ENCODE measurements at regions not wholly inside any gene's neighbourhood (a gene's known extent, or its start where the extent isn't known, plus 50 kb on each side); places are given as distances from the start of the nearest gene placed in this dataset.

- H3K36me3 ChIP-seq (ENCODE audit: control insufficient read depth in 4 of 4, insufficient read depth in 3 of 4, low read depth in 1 of 4, low read length in 3 of 4) = no peaks in the 10 kb centered on the region
- DNase-seq (ENCODE audit: low spot score) = no peak
- H3K4me3 ChIP-seq (ENCODE audit: low read depth in 1 of 3, low read length in 3 of 3) = no peak overlapping the region
These were observed 516.9 kb upstream of the DSEL start for GRCh38 chr18:68033466-68033865.

DNA sequence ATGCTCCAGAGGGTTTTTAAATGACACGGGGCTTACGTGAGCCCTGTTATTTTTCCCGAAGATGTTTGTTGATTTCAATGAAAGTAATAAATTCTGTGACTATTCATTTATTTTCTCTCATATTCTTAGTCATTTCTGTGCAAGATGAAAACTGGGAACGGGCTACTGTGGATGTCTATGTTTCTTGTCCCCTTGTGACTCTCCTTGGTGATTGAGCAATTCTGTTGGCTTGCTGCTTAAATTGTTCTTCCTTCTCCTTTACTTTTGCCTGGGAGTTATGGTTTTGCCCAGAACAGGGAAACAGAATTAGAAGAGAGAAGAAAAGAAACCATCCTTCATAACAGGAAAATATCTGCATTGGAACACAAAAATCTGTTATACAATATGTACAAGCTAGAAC, 508.2 kb upstream of the DSEL start:
- Histone ChIP-seq H3K27me3 (ENCODE audit: control insufficient read depth in 4 of 4, insufficient read depth in 4 of 4, low read length in 3 of 4) (peaks cover 0 to 2% (median 0%) of the 10 kb centered on the region in 4 donors), H3K9ac (ENCODE audit: low read depth in 1 of 2, low read length in 2 of 2) (no peak overlapping the region), H3K9me3 (ENCODE audit: control insufficient read depth in 4 of 4, low read length in 3 of 4) (no peaks in the 10 kb centered on the region), H3K27ac (ENCODE audit: low read depth in 1 of 2, low read length in 2 of 2) (no peak overlapping the region), H3K36me3 (ENCODE audit: control insufficient read depth in 4 of 4, insufficient read depth in 3 of 4, low read depth in 1 of 4, low read length in 3 of 4) (no peaks in the 10 kb centered on the region), H3K4me1 (ENCODE audit: control insufficient read depth in 4 of 4, insufficient read depth in 4 of 4, low read length in 3 of 4) (no peaks in the 10 kb centered on the region), H3K4me3 (ENCODE audit: low read depth in 1 of 3, low read length in 3 of 3) (no peak overlapping the region)
- TF ChIP-seq NR2F2 (IDR thresholded peaks at IDR 0.05) (no peak), YY1 (IDR thresholded peaks at IDR 0.05) (no peak), MAX (IDR thresholded peaks at IDR 0.05) (no peak), HNF4G (IDR thresholded peaks at IDR 0.05) (no peak), HNF4A (conservative IDR thresholded peaks at IDR 0.05) (no peak), TAF1 (conservative IDR thresholded peaks at IDR 0.05) (no peak)
- DNase-seq (ENCODE audit: low spot score) = no peak
- WGBS = 85% methylated on average over 4 of the region's 4 CpGs

More at GRCh38 chr18:68033466-68033865, 516.9 kb upstream of the DSEL start:
- Histone ChIP-seq H3K9ac (ENCODE audit: low read depth in 1 of 2, low read length in 2 of 2) (no peak overlapping the region), H3K9me3 (ENCODE audit: control insufficient read depth in 4 of 4, low read length in 3 of 4) (no peaks in the 10 kb centered on the region), H3K27ac (ENCODE audit: low read depth in 1 of 2, low read length in 2 of 2) (no peak overlapping the region), H3K4me1 (ENCODE audit: control insufficient read depth in 4 of 4, insufficient read depth in 4 of 4, low read length in 3 of 4) (no peaks in the 10 kb centered on the region), H3K27me3 (ENCODE audit: control insufficient read depth in 4 of 4, insufficient read depth in 4 of 4, low read length in 3 of 4) (peaks cover 0 to 2% (median 0%) of the 10 kb centered on the region in 4 donors)
- no peak for TF ChIP-seq HNF4G (IDR thresholded peaks at IDR 0.05)
- TF ChIP-seq HNF4A (conservative IDR thresholded peaks at IDR 0.05) = no peak
- TF ChIP-seq ATF3 (IDR thresholded peaks at IDR 0.05) = no peak
- no peak for TF ChIP-seq MAX (IDR thresholded peaks at IDR 0.05)
- TF ChIP-seq GABPA (IDR thresholded peaks at IDR 0.05 in 1 of 2, conservative IDR thresholded peaks at IDR 0.05 in 1 of 2) = no peak
- TF ChIP-seq RXRA (IDR thresholded peaks at IDR 0.05) = no peak
- 64% methylated on average over 5 of the region's 5 CpGs for WGBS

DNA sequence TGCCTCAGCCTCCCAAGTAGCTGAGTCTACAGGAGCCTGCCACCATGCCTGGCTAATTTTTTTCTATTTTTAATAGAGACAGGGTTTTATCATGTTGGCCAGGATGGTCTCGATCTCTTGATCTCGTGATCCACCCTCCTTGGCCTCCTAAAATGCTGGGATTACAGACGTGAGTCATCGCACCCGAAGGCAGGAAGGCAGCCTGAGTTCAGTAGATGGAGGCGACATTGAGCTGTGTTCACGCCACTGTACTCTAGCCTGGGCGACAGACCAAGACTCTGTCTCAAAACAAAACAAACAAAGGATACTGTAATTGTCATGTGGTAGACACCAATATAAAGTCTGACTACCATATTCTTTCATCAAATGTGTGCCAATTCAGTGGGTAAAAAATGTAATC, 500.9 kb upstream of the DSEL start:
- no peaks in the 10 kb centered on the region for H3K4me1 ChIP-seq (ENCODE audit: control insufficient read depth in 4 of 4, insufficient read depth in 4 of 4, low read length in 3 of 4)
- H3K9me3 ChIP-seq (ENCODE audit: control insufficient read depth in 4 of 4, low read length in 3 of 4) = no peaks in the 10 kb centered on the region
- no peak for DNase-seq (ENCODE audit: low spot score)
- no peak overlapping the region for H3K4me3 ChIP-seq (ENCODE audit: low read depth in 1 of 3, low read length in 3 of 3)
- H3K36me3 ChIP-seq (ENCODE audit: control insufficient read depth in 4 of 4, insufficient read depth in 3 of 4, low read depth in 1 of 4, low read length in 3 of 4) = no peaks in the 10 kb centered on the region
- 86% methylated on average over 8 of the region's 8 CpGs for WGBS
- H3K27ac ChIP-seq (ENCODE audit: low read depth in 1 of 2, low read length in 2 of 2) = no peak overlapping the region
- H3K27me3 ChIP-seq (ENCODE audit: control insufficient read depth in 4 of 4, insufficient read depth in 4 of 4, low read length in 3 of 4) = peaks cover 0 to 4% (median 0%) of the 10 kb centered on the region in 4 donors
- no peak for TF ChIP-seq RAD21 (IDR thresholded peaks at IDR 0.05)
- TF ChIP-seq TAF1 (conservative IDR thresholded peaks at IDR 0.05) = no peak
- no peak overlapping the region for H3K9ac ChIP-seq (ENCODE audit: low read depth in 1 of 2, low read length in 2 of 2)

- H3K9me3 ChIP-seq (ENCODE audit: control insufficient read depth in 4 of 4, low read length in 3 of 4) = no peaks in the 10 kb centered on the region
- 74% methylated on average over 5 of the region's 5 CpGs for WGBS
- no peak overlapping the region for H3K27ac ChIP-seq (ENCODE audit: low read depth in 1 of 2, low read length in 2 of 2)
- TF ChIP-seq SP1 (IDR thresholded peaks at IDR 0.05) (no peak), EGR1 (IDR thresholded peaks at IDR 0.05; ENCODE audit: low read depth in 2 of 2) (no peak), GABPA (IDR thresholded peaks at IDR 0.05 in 1 of 2, conservative IDR thresholded peaks at IDR 0.05 in 1 of 2) (no peak), HNF4G (IDR thresholded peaks at IDR 0.05) (no peak), JUND (IDR thresholded peaks at IDR 0.05) (no peak), ATF3 (IDR thresholded peaks at IDR 0.05) (no peak), REST (IDR thresholded peaks at IDR 0.05) (no peak), RXRA (IDR thresholded peaks at IDR 0.05) (no peak)
- TF ChIP-seq, protein P1, sequence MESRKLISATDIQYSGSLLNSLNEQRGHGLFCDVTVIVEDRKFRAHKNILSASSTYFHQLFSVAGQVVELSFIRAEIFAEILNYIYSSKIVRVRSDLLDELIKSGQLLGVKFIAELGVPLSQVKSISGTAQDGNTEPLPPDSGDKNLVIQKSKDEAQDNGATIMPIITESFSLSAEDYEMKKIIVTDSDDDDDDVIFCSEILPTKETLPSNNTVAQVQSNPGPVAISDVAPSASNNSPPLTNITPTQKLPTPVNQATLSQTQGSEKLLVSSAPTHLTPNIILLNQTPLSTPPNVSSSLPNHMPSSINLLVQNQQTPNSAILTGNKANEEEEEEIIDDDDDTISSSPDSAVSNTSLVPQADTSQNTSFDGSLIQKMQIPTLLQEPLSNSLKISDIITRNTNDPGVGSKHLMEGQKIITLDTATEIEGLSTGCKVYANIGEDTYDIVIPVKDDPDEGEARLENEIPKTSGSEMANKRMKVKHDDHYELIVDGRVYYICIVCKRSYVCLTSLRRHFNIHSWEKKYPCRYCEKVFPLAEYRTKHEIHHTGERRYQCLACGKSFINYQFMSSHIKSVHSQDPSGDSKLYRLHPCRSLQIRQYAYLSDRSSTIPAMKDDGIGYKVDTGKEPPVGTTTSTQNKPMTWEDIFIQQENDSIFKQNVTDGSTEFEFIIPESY (IDR thresholded peaks at IDR 0.05) = no peak
- H3K27me3 ChIP-seq (ENCODE audit: control insufficient read depth in 4 of 4, insufficient read depth in 4 of 4, low read length in 3 of 4) = no peaks in the 10 kb centered on the region
- no peaks in the 10 kb centered on the region for H3K36me3 ChIP-seq (ENCODE audit: control insufficient read depth in 4 of 4, insufficient read depth in 3 of 4, low read depth in 1 of 4, low read length in 3 of 4)
- no peak overlapping the region for H3K9ac ChIP-seq (ENCODE audit: low read depth in 1 of 2, low read length in 2 of 2)
- no peaks in the 10 kb centered on the region for H3K4me1 ChIP-seq (ENCODE audit: control insufficient read depth in 4 of 4, insufficient read depth in 4 of 4, low read length in 3 of 4)
- no peak overlapping the region for H3K4me3 ChIP-seq (ENCODE audit: low read depth in 1 of 3, low read length in 3 of 3)
- DNase-seq (ENCODE audit: low spot score) = no peak
These were observed 481.0 kb upstream of the DSEL start for GRCh38 chr18:67997496-67997895.

Data from liver (tissue), 7 donors.